Nephron (organoid): ENCODE measurements at regions not wholly inside any gene's neighbourhood (a gene's known extent, or its start where the extent isn't known, plus 50 kb on each side); places are given as distances from the start of the nearest gene placed in this dataset.

ENCODE experiments used
- H3K27ac Mint-ChIP-seq, 3 experiments: 2 replicates each; pipeline ENCODE4 v1.8.0; 2020; ENCODE audit warnings: mixed read lengths in 3 of 3, mild to moderate bottlenecking in 2 of 3, moderate library complexity in 1 of 3
- H3K27me3 Mint-ChIP-seq: 2 replicates; pipeline ENCODE4 v1.8.0; 2021; ENCODE audit warnings: low read depth, mild to moderate bottlenecking, moderate library complexity, mixed read lengths
- H3K36me3 Mint-ChIP-seq: 2 replicates; pipeline ENCODE4 v1.8.0; 2020; ENCODE audit warnings: low read depth, mixed read lengths
- H3K4me1 Mint-ChIP-seq: 2 replicates; pipeline ENCODE4 v1.8.0; 2020; ENCODE audit warnings: mixed read lengths
- H3K4me3 Mint-ChIP-seq, 3 experiments: 2 replicates each; pipeline ENCODE4 v1.8.0; 2020; ENCODE audit warnings: mild to moderate bottlenecking in 3 of 3, mixed read lengths in 3 of 3, moderate library complexity in 2 of 3
- H3K9me3 Mint-ChIP-seq: 2 replicates; pipeline ENCODE4 v1.8.0; 2020; ENCODE audit warnings: mixed read lengths
- CTCF ChIP-seq, 3 experiments: fragments of 200-600 bp; sonication (generic); IDR thresholded peaks; one replicate each; pipeline ENCODE4 v1.5.0; 2021; ENCODE audit warnings: antibody characterized with exemption in 3 of 3; ENCODE audit not compliant: unreplicated experiment in 3 of 3

- no peaks in the 10 kb centered on the region for H3K36me3 Mint-ChIP-seq
- H3K27ac Mint-ChIP-seq: no peak overlapping the region
- no peaks in the 10 kb centered on the region for H3K9me3 Mint-ChIP-seq
- no peak overlapping the region for H3K4me3 Mint-ChIP-seq
- peaks cover 8% of the 10 kb centered on the region for H3K27me3 Mint-ChIP-seq
- no peak for TF ChIP-seq CTCF (IDR thresholded peaks at IDR 0.05; ENCODE audit: unreplicated experiment in 3 of 3)
- H3K4me1 Mint-ChIP-seq: no peaks in the 10 kb centered on the region
Observed at GRCh38 chr19:30171795-30172612, 200.2 kb upstream of the ZNF536 start.

GRCh38 chr19:30172613-30173242 is 199.5 kb upstream of the ZNF536 start:
- no peak for TF ChIP-seq CTCF (IDR thresholded peaks at IDR 0.05; ENCODE audit: unreplicated experiment in 3 of 3)
- Mint-ChIP-seq H3K36me3 (no peaks in the 10 kb centered on the region), H3K27me3 (peaks cover 8% of the 10 kb centered on the region), H3K27ac (no peak overlapping the region), H3K4me3 (no peak overlapping the region), H3K4me1 (no peaks in the 10 kb centered on the region), H3K9me3 (no peaks in the 10 kb centered on the region)

DNA sequence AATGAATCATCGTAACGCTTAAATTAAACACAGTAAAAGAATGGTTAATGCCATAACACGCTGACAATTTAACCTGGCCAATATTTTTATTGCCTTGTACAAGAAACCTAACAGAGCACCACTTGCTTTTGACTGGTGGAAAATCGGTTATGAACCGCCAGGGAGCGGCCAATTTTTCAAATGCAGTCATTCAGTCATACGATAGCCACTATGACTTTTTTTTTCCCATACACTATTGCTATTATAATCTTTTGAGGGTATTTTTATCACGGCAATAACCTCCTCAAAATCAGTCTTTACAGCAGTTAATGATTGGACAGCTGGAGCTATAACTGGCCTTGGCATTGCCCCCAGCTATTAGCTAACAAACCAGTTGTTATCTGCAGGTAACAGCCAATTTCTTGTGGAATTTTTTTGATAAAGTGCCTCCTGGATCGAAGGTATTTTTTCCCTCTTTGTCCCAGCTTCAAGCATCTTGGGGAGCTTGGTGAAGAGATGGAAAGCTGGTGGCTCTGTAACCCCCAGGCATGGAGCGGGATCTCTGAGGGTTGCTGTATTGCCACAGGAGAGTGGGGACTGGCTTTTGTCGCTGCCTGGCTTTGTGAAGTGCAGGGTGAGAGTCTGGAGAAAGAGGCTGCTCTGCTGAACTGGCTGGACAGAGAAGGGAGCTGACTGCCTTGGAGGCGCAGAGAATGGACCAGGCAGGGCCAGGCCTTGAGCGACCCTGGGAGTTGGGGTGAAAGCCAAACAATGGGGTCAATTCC is 198.4 kb upstream of the ZNF536 start:
- TF ChIP-seq CTCF (IDR thresholded peaks at IDR 0.05; ENCODE audit: unreplicated experiment in 3 of 3): no peak
- Mint-ChIP-seq H3K4me1 (no peaks in the 10 kb centered on the region), H3K27me3 (peaks cover 6% of the 10 kb centered on the region), H3K27ac (no peak overlapping the region), H3K9me3 (peaks cover 4% of the 10 kb centered on the region), H3K4me3 (no peak overlapping the region), H3K36me3 (no peaks in the 10 kb centered on the region)

DNA sequence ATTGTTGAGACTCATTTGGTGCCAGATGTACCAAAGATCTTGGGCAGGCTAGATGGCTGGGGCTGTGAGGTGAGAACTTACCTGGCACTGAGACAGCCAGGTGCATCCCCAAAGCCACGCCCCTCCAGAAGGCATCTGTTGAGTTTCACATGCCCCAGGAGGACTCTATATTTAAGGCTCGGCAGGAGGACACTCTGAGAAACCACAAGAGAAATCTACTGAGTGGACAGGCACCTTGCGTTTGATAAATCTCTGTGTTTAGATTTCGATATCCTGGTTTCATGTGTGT is 197.9 kb upstream of the ZNF536 start:
- Mint-ChIP-seq H3K4me3 (no peak overlapping the region), H3K4me1 (no peaks in the 10 kb centered on the region), H3K27ac (no peak overlapping the region), H3K36me3 (no peaks in the 10 kb centered on the region), H3K27me3 (peaks cover 6% of the 10 kb centered on the region), H3K9me3 (peaks cover 5% of the 10 kb centered on the region)
- no peak for TF ChIP-seq CTCF (IDR thresholded peaks at IDR 0.05; ENCODE audit: unreplicated experiment in 3 of 3)

- no peaks in the 10 kb centered on the region for H3K36me3 Mint-ChIP-seq
Observed at GRCh38 chr19:30174791-30175190, 197.4 kb upstream of the ZNF536 start.

More at GRCh38 chr19:30174791-30175190, 197.4 kb upstream of the ZNF536 start:
- TF ChIP-seq CTCF (IDR thresholded peaks at IDR 0.05; ENCODE audit: unreplicated experiment in 3 of 3): no peak
- Mint-ChIP-seq H3K9me3 (peaks cover 9% of the 10 kb centered on the region), H3K4me1 (no peaks in the 10 kb centered on the region), H3K4me3 (no peak overlapping the region), H3K27me3 (peaks cover 9% of the 10 kb centered on the region), H3K27ac (no peak overlapping the region)
